K562 (cell line): ENCODE measurements at regions not wholly inside any gene's neighbourhood (a gene's known extent, or its start where the extent isn't known, plus 50 kb on each side); places are given as distances from the start of the nearest gene placed in this dataset.

Experiments
- ATAC-seq: fragments of 200-7000 bp; cut with Tn5 transposase; 3 replicates; pipeline ENCODE4 v1.9.1; 2020; ENCODE audit warnings: moderate library complexity
- BruUV-seq: library from RNA; stranded (reverse); fragments of 400-500 nt; replicated peaks from 2 replicates; lab custom pipeline; 2021; lab: Mats Ljungman, UMichigan
- CTCF ChIA-PET: fragments of 300-600 bp; formaldehyde crosslinking; extraction: SDS; loops from one replicate; lab custom pipeline; 2021; ENCODE audit warnings: low intra/inter-chr PET ratio; lab: Yijun Ruan, JAX
- POLR2A ChIA-PET: fragments of 300-600, 350-650 bp; sonication (Branson Sonifier 250); formaldehyde crosslinking; extraction: SDS; loops from one replicate; lab custom pipeline; 2021; ENCODE audit warnings: antibody characterized with exemption, inconsistent platforms; lab: Yijun Ruan, JAX
- DNase-seq, 4 experiments: peaks; one replicate each; pipeline versions ENCODE4 v3.0.0 to v3.0.0-alpha.2; 2011 to 2018; ENCODE audit warnings: low spot score in 3 of 4, mixed read lengths in 3 of 4; ENCODE audit errors: extremely low read depth in 1 of 4
- FAIRE-seq: peaks from 2 replicates; lab custom pipeline; 2011; peaks lifted over from hg19 to GRCh38; lab: Jason Lieb, UNC
- H2AFZ ChIP-seq: 2 replicates; pipeline ENCODE4 v1.6.0; 2011; ENCODE audit warnings: low read depth, low read length, control low read depth, inconsistent platforms
- H3K27ac ChIP-seq: fragments of 200-600 bp; 3 replicates; pipeline ENCODE4 v1.8.0; 2011; ENCODE audit warnings: low read depth, mild to moderate bottlenecking, control low read depth, inconsistent platforms, low read length, moderate library complexity, mixed read lengths; ENCODE audit errors: extremely low read depth
- H3K27me3 ChIP-seq, 2 experiments: fragments of 300-600 bp in 1 of 2; 2 replicates in 1 of 2; 3 replicates in 1 of 2; pipeline versions ENCODE4 v1.6.0 to v1.8.0; 2011; ENCODE audit warnings: inconsistent platforms in 2 of 2, low read length in 2 of 2, mild to moderate bottlenecking in 1 of 2, mixed read lengths in 1 of 2, moderate library complexity in 1 of 2; ENCODE audit not compliant: control insufficient read depth in 2 of 2, insufficient read depth in 2 of 2
- H3K36me3 ChIP-seq: fragments of 300-600 bp; 3 replicates; pipeline ENCODE4 v1.8.0; 2011; ENCODE audit warnings: mild to moderate bottlenecking, low read length, inconsistent platforms; ENCODE audit not compliant: control insufficient read depth, insufficient read depth
- H3K4me1 ChIP-seq, 2 experiments: fragments of 200-600 bp in 1 of 2; replicated peaks in 1 of 2; 2 replicates in 1 of 2; 3 replicates in 1 of 2; pipeline versions ENCODE4 v1.5.1 to v1.8.0; 2011; ENCODE audit warnings: inconsistent platforms in 2 of 2, low read length in 2 of 2, mild to moderate bottlenecking in 1 of 2, mixed read lengths in 1 of 2, moderate library complexity in 1 of 2; ENCODE audit not compliant: control insufficient read depth in 2 of 2, insufficient read depth in 2 of 2
- H3K4me2 ChIP-seq: 2 replicates; pipeline ENCODE4 v1.6.1; 2011; ENCODE audit warnings: low read length, control low read depth, inconsistent platforms, mixed read lengths; ENCODE audit not compliant: insufficient read depth
- H3K4me3 ChIP-seq: fragments of 200-600 bp; sonication (generic), shearing (Covaris generic); 2 replicates; pipeline ENCODE4 v1.5.1; 2016; ENCODE audit warnings: control low read depth, inconsistent platforms
- H3K79me2 ChIP-seq: fragments of 200-600 bp; 3 replicates; pipeline ENCODE4 v1.8.0; 2011; ENCODE audit warnings: low read length, inconsistent platforms; ENCODE audit not compliant: control insufficient read depth, insufficient read depth
- H3K9ac ChIP-seq, 2 experiments: 2 replicates each; pipeline versions ENCODE4 v1.6.0 to v1.6.1; 2011; ENCODE audit warnings: low read depth in 2 of 2, low read length in 2 of 2, control low read depth in 1 of 2, inconsistent platforms in 1 of 2, mild to moderate bottlenecking in 1 of 2, mixed read lengths in 1 of 2; ENCODE audit not compliant: insufficient read depth in 1 of 2
- H3K9me1 ChIP-seq: one replicate; pipeline ENCODE4 v1.6.0; 2011; ENCODE audit warnings: inconsistent platforms, mild to moderate bottlenecking, low read length, moderate library complexity; ENCODE audit not compliant: control insufficient read depth, insufficient read depth
- H3K9me3 ChIP-seq: replicated peaks from 2 replicates; pipeline ENCODE4 v1.5.1; 2011; ENCODE audit warnings: low read depth, low read length, inconsistent platforms; ENCODE audit not compliant: control insufficient read depth, insufficient read depth
- H4K20me1 ChIP-seq: replicated peaks from 2 replicates; pipeline ENCODE4 v1.6.1; 2011; ENCODE audit warnings: low read length, inconsistent platforms, mixed read lengths; ENCODE audit not compliant: control insufficient read depth, insufficient read depth
- CGGBP1 ChIP-seq: fragments of 250-450 bp; sonication (Bioruptor Pico); IDR thresholded peaks from 2 replicates; pipeline ENCODE4 v1.9.0; 2021; ENCODE audit warnings: mild to moderate bottlenecking
- HDAC3 ChIP-seq: fragments of 450-650 bp; IDR thresholded peaks from 2 replicates; pipeline ENCODE4 v1.6.1; 2018; ENCODE audit warnings: borderline replicate concordance, mild to moderate bottlenecking, moderate library complexity; ENCODE audit not compliant: partially characterized antibody
- PHTF2 ChIP-seq: fragments of 250-450 bp; sonication (Bioruptor Pico); IDR thresholded peaks from 2 replicates; pipeline ENCODE4 v1.5.0; 2021; ENCODE audit warnings: mild to moderate bottlenecking
- POLR2AphosphoS5 ChIP-seq: IDR thresholded peaks from 2 replicates; pipeline ENCODE4 v1.6.1; 2011; ENCODE audit warnings: mild to moderate bottlenecking, low read depth, low read length, moderate library complexity; ENCODE audit not compliant: control insufficient read depth, insufficient read depth
- RREB1 ChIP-seq: fragments of 250-450 bp; sonication (Bioruptor Pico); IDR thresholded peaks from 2 replicates; pipeline ENCODE4 v1.4.0; 2020
- SRSF7 ChIP-seq: fragments of 200-400 bp; formaldehyde crosslinking; optimal IDR thresholded peaks from 2 replicates; pipeline ENCODE3; 2017; ENCODE audit warnings: mild to moderate bottlenecking, low read depth, low read length
- TRIM28 ChIP-seq: fragments of 450-650 bp; IDR thresholded peaks from 2 replicates; pipeline ENCODE4 v1.6.1; 2017
- ZFX ChIP-seq: sonication (generic); formaldehyde crosslinking; IDR thresholded peaks from 2 replicates; pipeline ENCODE4 v1.8.0; 2022; ENCODE audit warnings: mild to moderate bottlenecking, missing genetic modification reagents, moderate library complexity
- ZNF174 ChIP-seq: fragments of 250-450 bp; sonication (Bioruptor Pico); IDR thresholded peaks from 2 replicates; pipeline ENCODE4 v1.4.0; 2020; ENCODE audit warnings: mild to moderate bottlenecking
- ZNF668 ChIP-seq: fragments of 250-450 bp; sonication (Bioruptor Pico); IDR thresholded peaks from 2 replicates; pipeline ENCODE4 v1.8.0; 2022; ENCODE audit warnings: mild to moderate bottlenecking, inconsistent platforms
- ZNF77 ChIP-seq: fragments of 250-450 bp; sonication (Bioruptor Pico); IDR thresholded peaks from 2 replicates; pipeline ENCODE4 v1.5.0; 2020
- ZZZ3 ChIP-seq: fragments of 450-650 bp; IDR thresholded peaks from 2 replicates; pipeline ENCODE4 v1.6.1; 2016; ENCODE audit warnings: antibody characterized with exemption, mild to moderate bottlenecking, moderate library complexity
- WGBS: fragments of 100-300 bp; shearing (Covaris generic); methylation state at CpG from one replicate; pipeline ENCODE4 v1.1.6; 2016; ENCODE audit warnings: low coverage, mixed read lengths; ENCODE audit not compliant: insufficient coverage; ENCODE audit errors: missing lambda C conversion rate; 5-methylcytosine and 5-hydroxymethylcytosine counted together
- in situ Hi-C: fragments of 300-500 bp; cut with MboI; formaldehyde crosslinking; loops from 4 replicates; pipeline ENCODE4 v1.15.0; 2018; ENCODE audit warnings: inconsistent platforms, mixed read lengths
- intact Hi-C: fragments of 100-400 bp; cut with micrococcal nuclease; formaldehyde crosslinking; loops from 2 replicates; pipeline ENCODE4 v1.14.2; 2022

GRCh38 chr7:25812086-25812850 is 339.7 kb upstream of the NFE2L3 start (continued):
- TF ChIP-seq ZNF77, result no peak
- TF ChIP-seq ZZZ3, result no peak
- TF ChIP-seq POLR2AphosphoS5, result no peak
- TF ChIP-seq RREB1 (CRISPR knock-in tag), result no peak
- TF ChIP-seq, all 486 proteins: peak for 0

GRCh38 chr7:25813381-25813780 is 338.6 kb upstream of the NFE2L3 start:
- no peaks in the 10 kb centered on the region for H3K79me2 ChIP-seq

More at GRCh38 chr7:25813381-25813780, 338.6 kb upstream of the NFE2L3 start:
- H3K4me2 ChIP-seq, result no peak overlapping the region
- no peaks in the 10 kb centered on the region for H4K20me1 ChIP-seq
- 0% methylated on average over 6 of the region's 6 CpGs for WGBS
- H2AFZ ChIP-seq, result no peak overlapping the region
- H3K9me3 ChIP-seq, result no peaks in the 10 kb centered on the region
- H3K4me3 ChIP-seq, result no peak overlapping the region
- no peak overlapping the region for H3K9ac ChIP-seq
- FAIRE-seq (no peak), DNase-seq (no peak), ATAC-seq (no peak)
- no peak overlapping the region for H3K27ac ChIP-seq
- ChIA-PET CTCF (no interaction called here), POLR2A (interaction anchor here (0.6 kb wide), 2 partner anchors 17 to 143 kb away, joined by 3 read pairs; no protein-coding TSS in a partner anchor)
- no TSS peak for BruUV-seq
- H3K9me1 ChIP-seq, result no peaks in the 10 kb centered on the region
- H3K36me3 ChIP-seq, result no peaks in the 10 kb centered on the region
- in situ Hi-C loops, result no loop called here
- TF ChIP-seq PHTF2 (CRISPR knock-in tag) (no peak), ZNF668 (CRISPR knock-in tag) (no peak), SRSF7 (no peak), CGGBP1 (no peak), HDAC3 (no peak), ZNF174 (no peak), TRIM28 (no peak), ZFX (CRISPR knock-in tag) (no peak)
- intact Hi-C loops, result no loop called here
- H3K27me3 ChIP-seq, result peaks cover 13% of the 10 kb centered on the region in 2 experiments; a peak in 2 of 5 replicates
- H3K4me1 ChIP-seq, result no peaks in the 10 kb centered on the region
